Hepatocyte (in vitro differentiated cells): ENCODE measurements at regions not wholly inside any gene's neighbourhood (a gene's known extent, or its start where the extent isn't known, plus 50 kb on each side); places are given as distances from the start of the nearest gene placed in this dataset.

Source experiments
- DNase-seq: peaks from one replicate; pipeline ENCODE4 v3.0.0-alpha.2; 2016; ENCODE audit warnings: low spot score
- H2AFZ ChIP-seq: fragments of 200-600 bp; sonication (generic); 2 replicates; pipeline ENCODE4 v1.6.0; 2016; ENCODE audit warnings: antibody characterized with exemption, mild to moderate bottlenecking
- H3K27ac ChIP-seq: fragments of 200-600 bp; sonication (generic); 2 replicates; pipeline ENCODE4 v1.5.1; 2016; ENCODE audit warnings: mild to moderate bottlenecking
- H3K27me3 ChIP-seq: fragments of 200-600 bp; sonication (generic); 2 replicates; pipeline ENCODE4 v1.6.1; 2016
- H3K36me3 ChIP-seq: fragments of 200-600 bp; sonication (generic); replicated peaks from 2 replicates; pipeline ENCODE4 v1.5.1; 2016; ENCODE audit warnings: low read depth; ENCODE audit not compliant: insufficient read depth
- H3K4me1 ChIP-seq: fragments of 200-600 bp; sonication (generic); 2 replicates; pipeline ENCODE4 v1.5.1; 2016; ENCODE audit warnings: mild to moderate bottlenecking, moderate library complexity; ENCODE audit not compliant: insufficient read depth
- H3K4me2 ChIP-seq: fragments of 200-600 bp; sonication (generic); 2 replicates; pipeline ENCODE4 v1.6.0; 2016
- H3K4me3 ChIP-seq: fragments of 200-600 bp; sonication (generic); 2 replicates; pipeline ENCODE4 v1.5.1; 2016; ENCODE audit warnings: mild to moderate bottlenecking
- H3K79me2 ChIP-seq: fragments of 200-600 bp; sonication (generic); 2 replicates; pipeline ENCODE4 v1.6.0; 2017; ENCODE audit warnings: mild to moderate bottlenecking
- H3K9me2 ChIP-seq: fragments of 200-600 bp; sonication (generic); replicated peaks from 2 replicates; pipeline ENCODE4 v1.6.0; 2017; ENCODE audit warnings: mild to moderate bottlenecking; ENCODE audit not compliant: insufficient read depth
- H3K9me3 ChIP-seq: fragments of 200-600 bp; sonication (generic); 2 replicates; pipeline ENCODE4 v1.5.1; 2016; ENCODE audit warnings: low read depth, mild to moderate bottlenecking
- H4K20me1 ChIP-seq: fragments of 200-600 bp; sonication (generic); 2 replicates; pipeline ENCODE4 v1.6.0; 2016; ENCODE audit warnings: mild to moderate bottlenecking; ENCODE audit not compliant: insufficient read depth, poor library complexity, severe bottlenecking
- CTCF ChIP-seq: fragments of 200-600 bp; sonication (generic); IDR thresholded peaks from 2 replicates; pipeline ENCODE4 v1.5.1; 2016; ENCODE audit warnings: antibody characterized with exemption, mild to moderate bottlenecking; ENCODE audit not compliant: poor library complexity
- EZH2 ChIP-seq: fragments of 200-600 bp; sonication (generic); IDR thresholded peaks from 2 replicates; pipeline ENCODE4 v1.6.1; 2016; ENCODE audit warnings: antibody characterized with exemption, mild to moderate bottlenecking, borderline replicate concordance
- EZH2phosphoT487 ChIP-seq: fragments of 200-600 bp; sonication (generic); IDR thresholded peaks from one replicate; pipeline ENCODE4 v1.6.1; 2018; ENCODE audit warnings: antibody characterized with exemption, mild to moderate bottlenecking, low read depth, moderate library complexity; ENCODE audit not compliant: unreplicated experiment, severe bottlenecking
- WGBS: methylation state at CpG from one replicate; pipeline ENCODE4 v1.1.6; 2016; ENCODE audit warnings: low lambda C conversion rate; ENCODE audit errors: missing lambda C conversion rate; 5-methylcytosine and 5-hydroxymethylcytosine counted together

GRCh38 chr7:35889001-35889400, 88.1 kb downstream of the SEPTIN7 start:
- Histone ChIP-seq H3K4me2 (no peak overlapping the region), H4K20me1 (no peaks in the 10 kb centered on the region), H3K4me3 (no peak overlapping the region), H3K36me3 (no peaks in the 10 kb centered on the region), H3K27me3 (no peaks in the 10 kb centered on the region), H3K4me1 (no peaks in the 10 kb centered on the region), H3K27ac (no peak overlapping the region), H3K79me2 (no peaks in the 10 kb centered on the region), H2AFZ (no peak overlapping the region), H3K9me3 (no peaks in the 10 kb centered on the region), H3K9me2 (no peaks in the 10 kb centered on the region)
- WGBS, result 84% methylated on average over 4 of the region's 4 CpGs
- DNase-seq, result no peak
- TF ChIP-seq EZH2phosphoT487, result no peak
- TF ChIP-seq CTCF, result no peak
- no peak for TF ChIP-seq EZH2

- Histone ChIP-seq H3K9me2 (no peaks in the 10 kb centered on the region), H4K20me1 (no peaks in the 10 kb centered on the region), H3K4me3 (no peak overlapping the region), H3K9me3 (no peaks in the 10 kb centered on the region), H3K27me3 (no peaks in the 10 kb centered on the region), H3K4me1 (no peaks in the 10 kb centered on the region), H3K36me3 (no peaks in the 10 kb centered on the region), H3K27ac (no peak overlapping the region), H3K79me2 (no peaks in the 10 kb centered on the region), H2AFZ (no peak overlapping the region), H3K4me2 (no peak overlapping the region)
- DNase-seq, result no peak
- WGBS, result 96% methylated on average over 2 of the region's 2 CpGs
- TF ChIP-seq EZH2, result no peak
- TF ChIP-seq CTCF, result no peak
- TF ChIP-seq EZH2phosphoT487, result no peak
Observed at GRCh38 chr7:35889870-35890269, 89.0 kb downstream of the SEPTIN7 start.

- H3K36me3 ChIP-seq, result no peaks in the 10 kb centered on the region
- no peaks in the 10 kb centered on the region for H3K4me1 ChIP-seq
- H3K79me2 ChIP-seq, result no peaks in the 10 kb centered on the region
- no peak overlapping the region for H3K27ac ChIP-seq
- H3K9me2 ChIP-seq, result no peaks in the 10 kb centered on the region
- H3K27me3 ChIP-seq, result no peaks in the 10 kb centered on the region
- 84% methylated on average over 3 of the region's 3 CpGs for WGBS
- no peak overlapping the region for H3K4me3 ChIP-seq
- H3K4me2 ChIP-seq, result no peak overlapping the region
- no peak overlapping the region for H2AFZ ChIP-seq
- H4K20me1 ChIP-seq, result no peaks in the 10 kb centered on the region
- TF ChIP-seq CTCF (no peak), EZH2 (no peak), EZH2phosphoT487 (no peak)
- DNase-seq, result no peak
- no peaks in the 10 kb centered on the region for H3K9me3 ChIP-seq
Observed at GRCh38 chr7:35891004-35891830, 90.4 kb downstream of the SEPTIN7 start.

GRCh38 chr7:35893649-35894048, 92.8 kb downstream of the SEPTIN7 start:
- Histone ChIP-seq H3K9me3 (no peaks in the 10 kb centered on the region), H3K27me3 (no peaks in the 10 kb centered on the region), H3K4me1 (no peaks in the 10 kb centered on the region), H2AFZ (no peak overlapping the region), H3K4me3 (no peak overlapping the region), H3K79me2 (no peaks in the 10 kb centered on the region), H3K9me2 (no peaks in the 10 kb centered on the region), H3K36me3 (no peaks in the 10 kb centered on the region), H3K27ac (no peak overlapping the region), H4K20me1 (no peaks in the 10 kb centered on the region), H3K4me2 (no peak overlapping the region)
- WGBS, result 100% methylated on average over 1 of the region's 1 CpG
- TF ChIP-seq EZH2phosphoT487 (no peak), EZH2 (no peak), CTCF (no peak)
- no peak for DNase-seq
